Esophagus squamous epithelium (tissue), 4 donors: ENCODE measurements at regions not wholly inside any gene's neighbourhood (a gene's known extent, or its start where the extent isn't known, plus 50 kb on each side); places are given as distances from the start of the nearest gene placed in this dataset.

Experiments used
- CTCF ChIP-seq, 6 experiments: fragments of 450-650 bp in 4 of 6; fragments of 200-600 bp in 2 of 6; sonication (generic) in 2 of 6; IDR thresholded peaks; one replicate each; pipeline ENCODE4 v1.5.1; 2016 to 2019; ENCODE audit warnings: antibody characterized with exemption in 6 of 6, mild to moderate bottlenecking in 4 of 6, moderate library complexity in 4 of 6
- POLR2A ChIP-seq, 4 donors: fragments of 450-650 bp; IDR thresholded peaks; one replicate each; pipeline ENCODE4 v1.6.1; 2017; ENCODE audit warnings: antibody characterized with exemption in 4 of 4, mild to moderate bottlenecking in 4 of 4, moderate library complexity in 3 of 4

GRCh38 chr5:133884569-133885311 is 83.7 kb downstream of the C5orf15 start:
- no peak for TF ChIP-seq CTCF (IDR thresholded peaks at IDR 0.05)
- no peak for TF ChIP-seq POLR2A (IDR thresholded peaks at IDR 0.05)
